Transverse colon (tissue), 4 donors: ENCODE measurements at regions not wholly inside any gene's neighbourhood (a gene's known extent, or its start where the extent isn't known, plus 50 kb on each side); places are given as distances from the start of the nearest gene placed in this dataset.

Source experiments
- CTCF ChIP-seq, 5 experiments: fragments of 200-600 bp in 3 of 5; fragments of 450-650 bp in 2 of 5; sonication (generic) in 3 of 5; IDR thresholded peaks; 1 replicate in 2 of 5; 2 replicates in 3 of 5; pipeline ENCODE4 v1.5.1; 2016 to 2017; ENCODE audit warnings: antibody characterized with exemption in 5 of 5, inconsistent platforms in 3 of 5, mild to moderate bottlenecking in 2 of 5, moderate library complexity in 1 of 5
- EP300 ChIP-seq: sonication (generic); formaldehyde crosslinking; IDR thresholded peaks from one replicate; pipeline ENCODE4 v1.6.1; 2017; ENCODE audit warnings: antibody characterized with exemption, low read depth
- POLR2A ChIP-seq: fragments of 450-650 bp; IDR thresholded peaks from one replicate; pipeline ENCODE4 v1.6.1; 2016; ENCODE audit warnings: antibody characterized with exemption, mild to moderate bottlenecking, moderate library complexity
- POLR2AphosphoS5 ChIP-seq, 3 donors: sonication (generic); formaldehyde crosslinking; IDR thresholded peaks; one replicate each; pipeline ENCODE4 v1.6.1; 2016; ENCODE audit warnings: antibody characterized with exemption in 3 of 3

- no peak for TF ChIP-seq POLR2AphosphoS5 (IDR thresholded peaks at IDR 0.05)
- no peak for TF ChIP-seq POLR2A
- TF ChIP-seq CTCF (IDR thresholded peaks at IDR 0.05): no peak
- no peak for TF ChIP-seq EP300
Observed at GRCh38 chr9:26562338-26562737, 330.3 kb downstream of the CAAP1 start.
